ENCODE measurements at regions not wholly inside any gene's neighbourhood (a gene's known extent, or its start where the extent isn't known, plus 50 kb on each side); places are given as distances from the start of the nearest gene placed in this dataset.
"Not testable (repeated sequence)": the region's sequence is repeated elsewhere in the genome, so short reads cannot be mapped to it uniquely, and the experiment has no call there.

DNA sequence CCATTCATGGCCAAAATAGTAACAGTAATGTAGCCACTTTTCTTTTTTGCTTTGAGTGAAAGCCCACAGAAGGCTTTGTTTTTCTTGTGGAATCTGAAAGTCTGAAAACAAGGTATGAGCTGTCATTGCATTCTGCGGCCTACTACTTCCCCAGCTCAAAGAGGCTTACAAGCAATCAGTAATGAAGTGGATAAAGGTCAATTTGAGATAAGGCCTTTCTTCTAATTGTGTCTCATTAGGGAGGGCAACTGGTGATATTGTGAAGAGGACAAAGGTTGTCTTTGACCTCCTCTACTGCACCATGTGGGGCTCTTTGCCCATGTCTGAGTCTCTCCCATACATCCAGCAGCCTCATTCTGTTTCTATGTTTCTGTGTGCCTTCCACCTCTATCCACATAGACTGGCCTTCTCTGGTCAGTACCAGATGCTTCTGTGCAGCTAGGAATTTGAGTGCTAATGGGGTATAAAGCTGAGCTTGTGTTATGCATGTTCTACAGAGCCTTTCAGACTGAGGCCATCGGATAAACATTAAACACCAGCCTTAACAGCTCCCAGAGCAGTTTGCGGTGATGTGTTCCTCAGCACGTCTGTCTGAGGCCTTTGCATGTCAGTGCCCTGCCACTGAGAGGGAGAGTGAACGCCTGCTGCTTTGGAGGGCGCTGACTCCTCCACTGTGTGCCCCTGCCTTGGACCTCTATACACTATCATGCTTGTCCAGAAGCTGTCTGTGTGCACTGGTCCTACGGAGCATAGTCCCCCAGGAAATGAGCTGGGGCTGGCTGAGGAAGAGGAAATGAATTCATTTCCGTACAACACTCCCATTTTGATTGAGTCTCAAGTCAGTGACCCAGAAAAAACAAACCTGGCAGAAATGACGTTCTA lies 80.2 kb downstream of the SH2D1A start:
- ChIA-PET CTCF (no interaction called here), POLR2A (no interaction called here)

- ChIA-PET POLR2A (no interaction called here), CTCF (no interaction called here)
These were observed 86.8 kb downstream of the SH2D1A start for GRCh38 chrX:124433186-124433585.

DNA sequence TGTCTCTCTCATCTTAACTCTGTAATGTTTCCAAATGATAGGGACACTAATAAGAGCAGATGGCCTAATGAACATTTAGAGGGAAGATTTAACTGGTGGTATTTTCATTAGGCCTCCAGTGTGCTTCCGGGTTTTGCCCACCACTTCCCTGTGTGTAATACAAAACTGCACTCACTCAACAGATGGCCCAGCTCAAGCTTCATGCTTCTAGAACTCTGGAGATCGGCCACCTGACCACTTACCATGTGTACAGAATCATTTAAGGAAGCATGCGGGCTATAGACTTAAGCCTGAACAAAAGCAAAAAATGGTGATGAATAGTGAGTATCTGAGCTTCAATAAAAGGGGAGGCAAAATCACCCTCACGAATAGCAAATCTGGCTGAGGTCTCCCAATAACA lies 89.3 kb downstream of the SH2D1A start:
- ChIA-PET CTCF (no interaction called here), POLR2A (no interaction called here)

- POLR2A ChIA-PET = no interaction called here
- CTCF ChIA-PET = no interaction called here
These were observed 94.3 kb downstream of the SH2D1A start for GRCh38 chrX:124440695-124441094.

- CTCF ChIA-PET = no interaction called here
- POLR2A ChIA-PET = no interaction called here
These were observed 95.7 kb downstream of the SH2D1A start for GRCh38 chrX:124441971-124442590.

DNA sequence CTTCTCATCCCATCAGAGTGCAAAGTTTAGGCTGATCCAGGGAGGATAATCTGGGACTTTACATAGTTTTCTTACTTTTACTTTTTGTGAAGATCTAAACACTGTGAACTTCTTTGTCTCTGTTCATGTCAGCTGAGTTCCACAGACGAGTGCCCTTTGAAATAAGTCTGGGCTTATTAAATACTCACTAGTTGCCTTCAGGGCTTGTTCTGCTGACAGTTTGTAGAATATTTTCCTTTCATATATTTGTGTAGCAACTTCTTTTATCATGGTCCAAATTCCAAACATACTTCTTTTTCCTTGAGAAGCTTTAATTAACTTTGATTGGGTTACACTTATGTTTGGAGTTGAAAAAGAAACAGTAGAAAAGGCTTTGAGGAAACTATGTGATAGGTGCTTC lies 109.6 kb downstream of the SH2D1A start:
- ChIA-PET POLR2A (no interaction called here), CTCF (no interaction called here)

- POLR2A ChIA-PET, CTCF ChIA-PET: not testable (repeated sequence)
These were observed 113.5 kb downstream of the SH2D1A start for GRCh38 chrX:124459851-124460250.

- ChIA-PET CTCF (no interaction called here), POLR2A (no interaction called here)
These were observed 116.6 kb downstream of the SH2D1A start for GRCh38 chrX:124462931-124463330.

DNA sequence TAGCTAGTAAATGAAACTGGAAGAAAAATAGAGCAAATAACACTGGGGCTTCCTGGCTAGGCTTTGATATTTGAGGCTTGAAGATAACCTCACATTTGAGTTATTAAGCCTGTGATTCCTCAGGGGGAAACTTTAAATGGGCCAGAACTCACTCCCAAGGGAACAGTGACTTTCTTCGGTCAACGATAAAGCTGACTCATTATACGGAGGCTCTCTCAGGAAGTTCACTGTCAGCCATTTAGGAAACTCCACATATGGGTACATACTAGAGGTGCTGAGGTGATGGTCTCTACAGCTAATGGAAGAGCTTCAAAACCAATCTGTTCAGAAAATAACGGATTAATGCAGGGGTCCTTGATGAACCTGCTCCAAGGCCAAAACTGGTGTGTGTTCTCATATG lies 120.8 kb downstream of the SH2D1A start:
- ChIA-PET POLR2A (no interaction called here), CTCF (no interaction called here)

GRCh38 chrX:124475358-124475757 lies 129.0 kb downstream of the SH2D1A start:
- ChIA-PET CTCF (no interaction called here), POLR2A (no interaction called here)

GRCh38 chrX:124476562-124476961 lies 130.2 kb downstream of the SH2D1A start:
- CTCF ChIA-PET = no interaction called here
- POLR2A ChIA-PET = no interaction called here

DNA sequence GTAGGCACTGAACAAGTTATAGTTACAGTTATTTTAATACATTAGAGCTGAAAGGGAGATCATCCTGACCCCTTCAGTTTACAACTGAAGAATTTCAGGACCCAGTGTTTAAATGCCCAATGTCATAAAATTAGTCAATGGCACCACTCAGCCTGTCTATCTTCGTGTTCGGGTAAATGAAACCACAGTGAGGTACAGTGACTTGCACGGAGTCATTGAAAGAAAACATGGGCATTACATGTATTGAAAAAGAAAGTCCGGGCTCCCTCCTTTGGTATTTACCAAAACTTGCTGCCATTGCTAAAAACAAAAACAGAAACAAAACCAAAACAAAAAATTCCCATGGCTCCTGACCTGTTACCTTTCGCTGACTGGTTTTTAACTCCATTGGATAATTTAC lies 131.7 kb downstream of the SH2D1A start:
- ChIA-PET POLR2A (no interaction called here), CTCF (no interaction called here)

DNA sequence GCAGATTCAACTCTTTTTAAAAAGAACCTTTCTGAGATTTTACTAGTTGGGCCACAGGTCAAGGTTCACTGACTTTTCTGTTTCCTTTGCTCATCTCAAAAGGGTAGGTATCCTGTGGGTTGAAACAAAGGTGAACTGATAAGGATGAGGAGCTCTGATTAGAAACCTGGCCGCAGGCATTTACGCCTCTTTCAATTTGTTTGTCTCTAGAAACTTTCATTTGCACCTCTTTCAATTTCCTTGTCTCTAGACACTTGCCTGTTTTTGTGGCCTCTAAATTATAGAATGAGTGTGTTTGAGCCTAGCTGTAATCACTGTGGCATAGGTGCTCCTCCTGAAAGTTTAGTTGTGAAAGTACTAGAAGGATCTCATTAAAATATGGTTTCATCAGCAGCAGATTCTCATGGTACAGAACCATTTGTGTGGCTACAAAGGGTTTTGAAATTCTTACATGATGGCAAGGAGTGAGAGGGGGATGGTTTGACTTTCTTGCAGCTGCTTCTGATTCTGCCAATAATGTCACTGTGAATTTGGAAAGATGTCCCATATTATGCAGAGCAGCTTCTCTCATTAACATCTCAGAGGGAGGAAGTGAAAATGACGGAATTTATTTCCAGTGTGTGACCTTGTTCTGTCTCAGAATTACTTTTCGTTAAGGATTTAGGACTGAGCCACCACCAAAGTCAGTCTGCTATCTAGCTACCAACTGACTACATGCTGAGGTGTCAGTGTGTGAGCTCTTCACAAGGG lies 142.2 kb downstream of the SH2D1A start:
- ChIA-PET POLR2A (no interaction called here), CTCF (no interaction called here)

GRCh38 chrX:124493984-124494383 lies 147.6 kb downstream of the SH2D1A start:
- ChIA-PET CTCF (no interaction called here), POLR2A (no interaction called here)

GRCh38 chrX:124497386-124497785 lies 151.0 kb downstream of the SH2D1A start:
- POLR2A ChIA-PET = no interaction called here
- CTCF ChIA-PET = no interaction called here

GRCh38 chrX:124501586-124501985 lies 155.2 kb downstream of the SH2D1A start:
- ChIA-PET CTCF (no interaction called here), POLR2A (no interaction called here)

DNA sequence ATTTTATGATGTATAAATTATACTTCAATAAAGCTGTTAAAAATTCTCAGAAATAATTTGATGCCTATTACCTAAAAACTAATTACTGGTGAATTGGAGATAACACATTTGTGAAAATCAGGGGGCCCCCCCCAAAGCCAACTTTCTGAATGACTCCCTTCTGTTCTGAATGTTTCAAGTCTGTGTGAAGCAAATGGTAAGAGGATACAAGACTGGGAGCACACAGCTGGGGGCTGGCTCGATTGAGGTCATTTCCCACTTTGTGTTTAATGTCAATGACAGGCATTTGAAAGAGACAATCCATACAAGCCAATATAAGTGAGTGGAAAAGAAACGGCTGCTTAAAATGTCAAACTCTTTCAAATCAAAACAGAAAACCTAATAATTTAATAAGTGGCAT lies 155.8 kb downstream of the SH2D1A start:
- ChIA-PET POLR2A (no interaction called here), CTCF (no interaction called here)

GRCh38 chrX:124502599-124502998 lies 156.2 kb downstream of the SH2D1A start:
- POLR2A ChIA-PET = no interaction called here
- CTCF ChIA-PET = no interaction called here

- CTCF ChIA-PET = interaction anchor here (0.5 kb wide), 1 partner anchor 544 kb away, joined by 3 read pairs; no protein-coding TSS in a partner anchor
- POLR2A ChIA-PET = no interaction called here
These were observed 158.0 kb downstream of the SH2D1A start for GRCh38 chrX:124504111-124504983.

- ChIA-PET CTCF (no interaction called here), POLR2A (no interaction called here)
These were observed 159.7 kb downstream of the SH2D1A start for GRCh38 chrX:124506066-124506465.

Data from activated CD8-positive, alpha-beta memory T cell treated with anti-CD3 and anti-CD28 coated beads for 36 hours (primary cell).